ENCODE measurements at regions not wholly inside any gene's neighbourhood (a gene's known extent, or its start where the extent isn't known, plus 50 kb on each side); places are given as distances from the start of the nearest gene placed in this dataset.

DNA sequence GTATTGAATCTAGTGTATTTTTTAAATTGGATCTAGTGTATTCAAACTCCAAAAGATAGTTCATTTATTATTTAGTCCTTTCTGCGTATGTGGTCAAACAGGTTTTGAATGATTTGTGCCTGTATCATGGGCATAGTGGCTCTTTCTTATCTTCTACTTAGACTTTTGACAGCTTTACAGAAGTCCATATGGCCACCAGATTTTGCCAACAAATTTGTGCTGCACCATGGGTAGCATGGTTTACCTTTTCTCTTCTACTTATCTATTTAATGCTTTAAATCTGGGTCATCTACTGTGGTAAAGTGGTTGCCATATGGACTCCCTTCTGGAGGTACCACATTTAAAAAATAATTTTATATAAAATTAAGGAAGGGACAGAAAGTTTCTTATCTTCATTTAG lies 66.9 kb upstream of the CADM2 start:
- Histone ChIP-seq H3K36me3 (no peaks in the 10 kb centered on the region), H3K27ac (replicated peaks in 1 of 4) (no peak overlapping the region), H3K4me3 (no peak overlapping the region), H3K9me3 (peaks cover 0 to 21% (median 8%) of the 10 kb centered on the region in 4 donors), H3K27me3 (no peaks in the 10 kb centered on the region), H3K4me1 (no peaks in the 10 kb centered on the region)
- WGBS = 84% methylated on average over 1 of the region's 1 CpG
- no peak for DNase-seq (ENCODE audit: extremely low spot score)
- intact Hi-C loops (cut with DNase I) = no loop called here
- TF ChIP-seq POLR2A (IDR thresholded peaks at IDR 0.05; ENCODE audit: low read depth) = no peak
- TF ChIP-seq EP300 (IDR thresholded peaks at IDR 0.05) = no peak
- TF ChIP-seq, protein P1, sequence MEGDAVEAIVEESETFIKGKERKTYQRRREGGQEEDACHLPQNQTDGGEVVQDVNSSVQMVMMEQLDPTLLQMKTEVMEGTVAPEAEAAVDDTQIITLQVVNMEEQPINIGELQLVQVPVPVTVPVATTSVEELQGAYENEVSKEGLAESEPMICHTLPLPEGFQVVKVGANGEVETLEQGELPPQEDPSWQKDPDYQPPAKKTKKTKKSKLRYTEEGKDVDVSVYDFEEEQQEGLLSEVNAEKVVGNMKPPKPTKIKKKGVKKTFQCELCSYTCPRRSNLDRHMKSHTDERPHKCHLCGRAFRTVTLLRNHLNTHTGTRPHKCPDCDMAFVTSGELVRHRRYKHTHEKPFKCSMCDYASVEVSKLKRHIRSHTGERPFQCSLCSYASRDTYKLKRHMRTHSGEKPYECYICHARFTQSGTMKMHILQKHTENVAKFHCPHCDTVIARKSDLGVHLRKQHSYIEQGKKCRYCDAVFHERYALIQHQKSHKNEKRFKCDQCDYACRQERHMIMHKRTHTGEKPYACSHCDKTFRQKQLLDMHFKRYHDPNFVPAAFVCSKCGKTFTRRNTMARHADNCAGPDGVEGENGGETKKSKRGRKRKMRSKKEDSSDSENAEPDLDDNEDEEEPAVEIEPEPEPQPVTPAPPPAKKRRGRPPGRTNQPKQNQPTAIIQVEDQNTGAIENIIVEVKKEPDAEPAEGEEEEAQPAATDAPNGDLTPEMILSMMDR (IDR thresholded peaks at IDR 0.05) = no peak
- no peak for TF ChIP-seq POLR2AphosphoS5 (IDR thresholded peaks at IDR 0.05)

DNA sequence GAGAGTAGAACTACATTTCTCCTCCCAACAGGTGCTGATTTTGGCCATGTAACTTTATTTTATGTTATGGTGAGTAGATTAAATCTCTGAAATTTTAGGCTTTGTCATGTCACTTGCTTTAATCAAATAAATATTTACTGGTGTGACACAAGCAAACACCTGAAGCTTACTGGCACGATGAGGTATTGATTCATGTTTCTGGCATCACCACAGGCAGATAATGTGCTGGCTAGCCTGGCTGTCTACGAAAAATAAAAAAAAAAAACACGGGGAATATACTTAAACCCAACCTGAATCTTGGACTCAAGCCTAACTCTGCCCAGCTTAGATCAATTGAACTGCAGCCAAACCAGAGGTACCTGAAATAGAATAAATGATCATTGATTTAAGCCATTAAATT lies 65.6 kb upstream of the CADM2 start:
- no peaks in the 10 kb centered on the region for H3K36me3 ChIP-seq
- DNase-seq (ENCODE audit: extremely low spot score) = no peak
- H3K4me1 ChIP-seq = no peaks in the 10 kb centered on the region
- H3K27me3 ChIP-seq = no peaks in the 10 kb centered on the region
- intact Hi-C loops (cut with DNase I) = no loop called here
- TF ChIP-seq, protein P1 (IDR thresholded peaks at IDR 0.05) = no peak
- TF ChIP-seq EP300 (IDR thresholded peaks at IDR 0.05) (no peak), POLR2A (IDR thresholded peaks at IDR 0.05; ENCODE audit: low read depth) (no peak), POLR2AphosphoS5 (IDR thresholded peaks at IDR 0.05) (no peak)
- peaks cover 0 to 33% (median 14%) of the 10 kb centered on the region in 4 donors for H3K9me3 ChIP-seq
- 69% methylated on average over 3 of the region's 3 CpGs for WGBS
- H3K4me3 ChIP-seq = no peak overlapping the region
- no peak overlapping the region for H3K27ac ChIP-seq (replicated peaks in 1 of 4)

DNA sequence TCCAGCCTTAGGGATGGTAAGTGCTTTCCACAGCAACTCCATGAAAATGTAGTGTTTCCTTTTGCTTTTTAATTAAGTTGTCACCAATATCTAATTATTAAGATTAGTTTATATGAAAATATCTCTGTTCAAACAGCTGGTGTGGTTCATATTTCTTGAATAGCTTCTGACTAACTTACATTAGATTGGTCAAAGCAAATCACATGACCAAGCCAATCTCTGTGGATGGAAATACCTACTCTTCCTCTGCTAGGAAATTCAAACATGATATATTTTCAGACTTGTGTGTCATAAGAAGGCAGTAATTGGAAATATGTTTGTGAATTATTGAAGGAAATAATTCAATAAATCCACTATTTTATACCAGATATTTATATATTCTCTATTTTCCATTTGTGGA lies 54.6 kb upstream of the CADM2 start:
- H3K9me3 ChIP-seq = peaks cover 0 to 4% (median 2%) of the 10 kb centered on the region in 4 donors
- H3K27me3 ChIP-seq = no peaks in the 10 kb centered on the region
- no peak overlapping the region for H3K4me3 ChIP-seq
- H3K36me3 ChIP-seq = no peaks in the 10 kb centered on the region
- DNase-seq (ENCODE audit: extremely low spot score) = no peak
- H3K4me1 ChIP-seq = no peaks in the 10 kb centered on the region
- H3K27ac ChIP-seq (replicated peaks in 1 of 4) = no peak overlapping the region
- intact Hi-C loops (cut with DNase I) = no loop called here
- no peak for TF ChIP-seq POLR2A (IDR thresholded peaks at IDR 0.05; ENCODE audit: low read depth)
- no peak for TF ChIP-seq POLR2AphosphoS5 (IDR thresholded peaks at IDR 0.05)
- TF ChIP-seq, protein P1 (IDR thresholded peaks at IDR 0.05) = no peak
- TF ChIP-seq EP300 (IDR thresholded peaks at IDR 0.05) = no peak

DNA sequence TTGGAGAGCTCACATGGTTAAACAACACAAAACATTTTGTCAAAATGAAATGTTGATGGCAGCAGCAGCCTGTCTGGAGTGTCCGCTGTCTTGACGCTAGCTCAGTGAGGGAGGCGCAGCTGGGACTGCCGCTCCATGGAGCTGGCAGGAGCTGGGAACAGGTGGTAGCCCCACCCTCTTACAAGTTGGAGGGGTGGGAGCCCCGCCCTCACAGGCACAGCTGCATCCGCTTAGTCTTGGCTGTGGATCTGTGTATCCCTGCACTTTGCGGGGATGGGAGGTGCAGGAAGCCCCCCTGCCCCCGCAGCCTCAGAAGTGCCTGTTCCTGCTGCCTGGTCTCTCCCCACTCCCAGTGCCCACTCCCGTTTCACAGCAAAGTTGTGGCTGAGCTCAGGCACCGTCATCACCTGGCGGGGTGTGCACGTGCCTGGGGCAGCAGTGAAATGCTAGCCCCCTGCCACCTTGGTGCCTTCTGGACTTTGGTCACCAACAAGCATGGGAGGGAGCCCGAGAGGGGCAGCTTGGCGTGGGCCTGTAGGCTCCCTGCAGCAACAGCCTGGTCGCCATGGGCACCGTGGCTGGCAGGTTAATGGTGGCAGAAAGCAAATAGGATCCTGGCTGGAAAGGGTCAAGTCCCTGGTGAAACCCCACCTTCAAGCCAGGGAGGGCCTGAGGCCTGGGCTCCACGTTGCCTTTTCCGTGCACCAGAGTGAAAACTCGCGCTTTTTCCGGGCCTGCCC lies 53.8 kb upstream of the CADM2 start:
- no peak overlapping the region for H3K27ac ChIP-seq (replicated peaks in 1 of 4)
- no peak for TF ChIP-seq POLR2A (IDR thresholded peaks at IDR 0.05; ENCODE audit: low read depth)
- no peak for TF ChIP-seq EP300 (IDR thresholded peaks at IDR 0.05)
- TF ChIP-seq POLR2AphosphoS5 (IDR thresholded peaks at IDR 0.05) = no peak
- TF ChIP-seq, protein P1 (IDR thresholded peaks at IDR 0.05) = no peak
- intact Hi-C loops (cut with DNase I) = no loop called here
- DNase-seq (ENCODE audit: extremely low spot score) = no peak
- no peaks in the 10 kb centered on the region for H3K4me1 ChIP-seq
- peaks cover 0 to 4% (median 0%) of the 10 kb centered on the region in 4 donors for H3K9me3 ChIP-seq
- H3K36me3 ChIP-seq = no peaks in the 10 kb centered on the region
- WGBS = 88% methylated on average over 17 of the region's 21 CpGs
- no peaks in the 10 kb centered on the region for H3K27me3 ChIP-seq
- H3K4me3 ChIP-seq = no peak overlapping the region

DNA sequence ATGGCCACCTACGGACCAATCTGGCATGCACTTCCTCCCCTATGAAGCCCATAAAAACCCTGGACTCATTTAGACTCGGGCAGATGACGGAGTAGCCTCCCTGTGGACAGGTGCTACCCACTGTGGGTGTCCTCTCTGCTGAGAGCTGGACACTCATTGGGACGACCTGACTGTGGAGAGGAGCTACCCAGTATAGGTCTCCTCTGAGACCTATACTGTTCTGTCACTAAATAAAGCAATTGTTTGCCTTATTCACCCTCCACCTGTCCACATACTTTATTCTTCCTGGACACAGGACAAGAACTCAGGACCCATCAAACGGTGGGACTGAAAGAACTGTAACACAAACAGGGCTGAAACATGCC lies 53.3 kb upstream of the CADM2 start:
- Histone ChIP-seq H3K9me3 (peaks cover 0 to 4% (median 0%) of the 10 kb centered on the region in 4 donors), H3K27ac (replicated peaks in 1 of 4) (no peak overlapping the region), H3K4me1 (no peaks in the 10 kb centered on the region), H3K4me3 (no peak overlapping the region), H3K36me3 (no peaks in the 10 kb centered on the region), H3K27me3 (no peaks in the 10 kb centered on the region)
- intact Hi-C loops (cut with DNase I) = no loop called here
- TF ChIP-seq POLR2AphosphoS5 (IDR thresholded peaks at IDR 0.05) (no peak), EP300 (IDR thresholded peaks at IDR 0.05) (no peak), POLR2A (IDR thresholded peaks at IDR 0.05; ENCODE audit: low read depth) (no peak)
- TF ChIP-seq, protein P1 (IDR thresholded peaks at IDR 0.05) = no peak
- DNase-seq (ENCODE audit: extremely low spot score) = no peak
- 70% methylated on average over 4 of the region's 5 CpGs for WGBS

All from esophagus muscularis mucosa (tissue), 4 donors.